Dendritic cell treated with granulocyte-macrophage colony-stimulating factor and Interleukin-4, amounts not matched to agents 40 ng/mL and 50 ng/mL, for 4 days (primary cell): ENCODE measurements at regions not wholly inside any gene's neighbourhood (a gene's known extent, or its start where the extent isn't known, plus 50 kb on each side); places are given as distances from the start of the nearest gene placed in this dataset.

ENCODE experiments used
- H3K27ac Mint-ChIP-seq: one replicate; pipeline ENCODE4 v1.8.0; 2022; ENCODE audit warnings: mild to moderate bottlenecking, mixed read lengths
- H3K27me3 Mint-ChIP-seq: one replicate; pipeline ENCODE4 v1.8.0; 2022; ENCODE audit warnings: mild to moderate bottlenecking, mixed read lengths
- H3K36me3 Mint-ChIP-seq: one replicate; pipeline ENCODE4 v1.8.0; 2022; ENCODE audit warnings: low read depth, mixed read lengths
- H3K4me1 Mint-ChIP-seq: one replicate; pipeline ENCODE4 v1.8.0; 2022; ENCODE audit warnings: low read depth, mixed read lengths
- H3K4me3 Mint-ChIP-seq: one replicate; pipeline ENCODE4 v1.8.0; 2022; ENCODE audit warnings: mild to moderate bottlenecking, moderate library complexity, mixed read lengths
- H3K9me3 Mint-ChIP-seq: one replicate; pipeline ENCODE4 v1.8.0; 2022; ENCODE audit warnings: mixed read lengths
- intact Hi-C: fragments of 100-400 bp; cut with micrococcal nuclease; formaldehyde crosslinking; loops from one replicate; pipeline ENCODE4 v1.15.0; 2022

DNA sequence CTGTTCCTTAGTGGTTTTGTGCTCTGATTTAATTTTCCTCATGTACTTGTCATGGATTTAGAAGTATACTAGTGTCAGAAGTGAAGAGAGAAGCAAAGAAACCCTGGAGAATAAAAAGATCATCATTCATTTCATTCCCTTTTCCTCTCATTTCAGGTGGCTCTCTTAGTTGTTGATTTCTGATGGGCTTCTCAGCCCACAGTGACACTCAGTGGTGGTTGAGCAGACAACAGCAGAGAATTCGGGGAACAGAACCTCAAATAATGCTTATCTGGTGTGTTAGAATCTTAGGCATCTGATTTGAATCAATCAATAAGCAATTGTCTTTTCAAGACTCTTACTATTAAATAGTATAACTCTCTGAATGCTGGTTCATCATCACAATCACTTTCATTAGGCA, 1289.4 kb downstream of the FAM181B start:
- Mint-ChIP-seq H3K4me3 (no peak overlapping the region), H3K27me3 (no peaks in the 10 kb centered on the region), H3K4me1 (no peaks in the 10 kb centered on the region), H3K9me3 (peaks cover 7% of the 10 kb centered on the region), H3K27ac (no peak overlapping the region), H3K36me3 (no peaks in the 10 kb centered on the region)
- intact Hi-C loops = no loop called here

DNA sequence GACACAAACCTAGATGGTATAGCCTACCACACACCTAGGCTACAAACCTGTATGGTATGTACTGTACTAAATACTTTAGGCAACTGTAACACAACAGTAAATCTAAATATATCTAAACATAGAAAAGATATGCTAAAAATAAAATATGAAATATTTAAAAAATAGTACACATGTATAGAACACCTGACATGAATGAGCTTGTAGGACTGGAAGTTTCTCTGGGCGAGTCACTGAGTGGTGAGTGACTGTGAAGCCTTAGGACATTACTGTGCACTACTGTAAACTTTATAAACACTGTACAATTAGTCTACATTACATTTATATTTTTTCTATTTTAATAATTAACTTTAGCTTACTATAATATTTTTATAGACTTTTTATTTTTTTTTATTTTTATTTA, 1301.3 kb downstream of the FAM181B start:
- Mint-ChIP-seq H3K36me3 (no peaks in the 10 kb centered on the region), H3K4me1 (no peaks in the 10 kb centered on the region), H3K27ac (no peak overlapping the region), H3K9me3 (no peaks in the 10 kb centered on the region), H3K27me3 (no peaks in the 10 kb centered on the region), H3K4me3 (no peak overlapping the region)
- intact Hi-C loops = no loop called here

DNA sequence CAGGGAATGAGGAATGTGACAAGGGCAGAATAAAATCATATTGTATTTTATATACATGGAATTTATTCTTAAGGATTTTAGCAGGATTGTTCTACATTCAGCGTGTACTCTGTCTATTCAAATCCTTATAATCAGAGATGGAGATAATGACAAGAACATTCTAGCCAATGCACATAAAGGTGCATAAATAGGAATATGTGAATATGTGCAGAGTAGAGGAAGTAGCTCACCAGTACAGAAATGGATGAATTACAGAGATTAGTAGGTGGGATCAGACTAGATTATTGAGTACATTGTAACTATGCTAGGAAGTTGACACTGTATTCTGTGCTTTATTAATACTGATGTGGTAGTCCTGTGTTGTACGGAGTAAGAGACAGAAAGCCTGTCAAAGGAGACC, 1308.8 kb downstream of the FAM181B start:
- intact Hi-C loops = no loop called here
- no peaks in the 10 kb centered on the region for H3K4me1 Mint-ChIP-seq
- no peaks in the 10 kb centered on the region for H3K27me3 Mint-ChIP-seq
- H3K9me3 Mint-ChIP-seq = no peaks in the 10 kb centered on the region
- H3K4me3 Mint-ChIP-seq = no peak overlapping the region
- no peak overlapping the region for H3K27ac Mint-ChIP-seq
- H3K36me3 Mint-ChIP-seq = no peaks in the 10 kb centered on the region

DNA sequence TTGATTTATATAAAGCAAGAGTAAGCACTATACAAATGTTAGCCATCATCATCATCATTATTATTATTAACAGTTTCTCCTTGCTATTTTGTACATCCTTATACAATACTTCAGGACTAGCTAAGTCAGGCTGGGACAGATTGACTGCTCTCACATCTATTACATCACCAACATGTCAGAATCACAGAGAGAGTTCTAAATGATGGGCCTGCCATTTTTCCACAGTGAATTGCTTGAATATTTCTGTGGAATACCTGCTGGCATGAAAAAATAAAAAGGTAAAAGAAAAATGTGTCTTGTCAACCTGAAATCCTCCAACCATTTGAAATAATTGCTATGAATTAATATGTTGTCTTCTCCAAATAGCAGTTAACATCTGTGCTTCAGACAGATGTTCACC, 1311.3 kb downstream of the FAM181B start:
- intact Hi-C loops = no loop called here
- Mint-ChIP-seq H3K36me3 (no peaks in the 10 kb centered on the region), H3K27ac (no peak overlapping the region)

DNA sequence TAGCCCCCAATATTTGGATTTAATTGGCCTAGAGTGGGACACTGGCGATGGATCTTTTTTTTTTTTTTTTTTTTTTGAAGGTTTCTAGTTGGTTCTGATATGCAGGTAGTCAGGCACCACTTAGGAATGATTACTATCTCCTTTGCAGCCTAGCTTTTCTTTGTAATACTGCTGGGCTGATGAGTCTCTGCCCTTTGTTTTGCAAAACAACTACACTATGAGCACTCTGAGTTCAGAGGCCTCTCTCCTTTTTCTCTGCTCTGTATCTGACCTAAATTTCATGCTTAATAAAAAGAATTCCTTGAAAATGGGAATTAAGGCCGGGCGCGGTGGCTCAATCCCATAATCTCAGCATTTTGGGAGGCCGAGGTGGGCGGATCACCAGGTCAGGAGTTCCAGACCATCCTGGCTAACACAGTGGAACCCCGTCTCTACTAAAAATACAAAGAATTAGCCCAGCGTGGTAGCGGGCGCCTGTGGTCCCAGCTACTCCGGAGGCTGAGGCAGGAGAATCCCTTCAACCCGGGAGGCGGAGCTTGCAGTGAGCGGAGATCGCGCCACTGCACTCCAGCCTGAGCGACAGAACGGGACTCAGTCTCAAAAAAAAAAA, 1312.3 kb downstream of the FAM181B start:
- H3K4me1 Mint-ChIP-seq = no peaks in the 10 kb centered on the region
- no peaks in the 10 kb centered on the region for H3K9me3 Mint-ChIP-seq

More for the DNA sequence above, 1311.3 kb downstream of the FAM181B start:
- no peaks in the 10 kb centered on the region for H3K27me3 Mint-ChIP-seq
- H3K9me3 Mint-ChIP-seq = no peaks in the 10 kb centered on the region
- no peaks in the 10 kb centered on the region for H3K4me1 Mint-ChIP-seq
- H3K4me3 Mint-ChIP-seq = no peak overlapping the region

DNA sequence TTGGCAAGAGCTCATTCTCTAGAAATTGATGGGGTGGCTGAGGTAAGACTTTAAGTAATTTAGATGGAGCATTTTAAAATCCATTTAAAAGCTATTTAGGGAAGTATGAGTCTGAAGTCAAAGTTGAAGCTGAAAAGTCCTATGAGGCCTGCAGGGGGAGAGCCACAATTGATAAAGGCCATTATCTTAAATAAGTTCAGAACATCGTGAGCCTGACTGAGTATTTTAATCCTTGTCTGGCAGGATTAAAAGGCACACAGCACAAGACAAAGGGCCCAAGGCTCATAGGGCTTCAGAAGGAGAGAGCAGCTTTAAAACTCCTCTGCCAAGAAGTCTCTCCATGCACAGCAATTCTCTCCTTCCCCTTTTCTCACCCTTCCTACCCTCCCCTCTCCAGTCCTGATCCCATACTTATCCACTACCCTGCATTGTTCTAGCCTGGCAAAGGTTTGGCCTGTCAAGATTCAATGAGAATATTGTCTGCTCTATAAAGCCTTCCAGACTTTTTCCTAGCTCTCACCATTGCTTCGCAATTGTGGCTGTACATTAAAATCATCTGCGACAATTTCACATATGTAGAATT, 1312.9 kb downstream of the FAM181B start:
- no peaks in the 10 kb centered on the region for H3K36me3 Mint-ChIP-seq
- no peaks in the 10 kb centered on the region for H3K9me3 Mint-ChIP-seq
- H3K27me3 Mint-ChIP-seq = no peaks in the 10 kb centered on the region
- H3K27ac Mint-ChIP-seq = no peak overlapping the region
- H3K4me3 Mint-ChIP-seq = no peak overlapping the region
- no peaks in the 10 kb centered on the region for H3K4me1 Mint-ChIP-seq
- intact Hi-C loops = no loop called here

More for the DNA sequence above, 1312.3 kb downstream of the FAM181B start:
- intact Hi-C loops = no loop called here
- Mint-ChIP-seq H3K27ac (no peak overlapping the region), H3K4me3 (no peak overlapping the region), H3K27me3 (no peaks in the 10 kb centered on the region), H3K36me3 (no peaks in the 10 kb centered on the region)

DNA sequence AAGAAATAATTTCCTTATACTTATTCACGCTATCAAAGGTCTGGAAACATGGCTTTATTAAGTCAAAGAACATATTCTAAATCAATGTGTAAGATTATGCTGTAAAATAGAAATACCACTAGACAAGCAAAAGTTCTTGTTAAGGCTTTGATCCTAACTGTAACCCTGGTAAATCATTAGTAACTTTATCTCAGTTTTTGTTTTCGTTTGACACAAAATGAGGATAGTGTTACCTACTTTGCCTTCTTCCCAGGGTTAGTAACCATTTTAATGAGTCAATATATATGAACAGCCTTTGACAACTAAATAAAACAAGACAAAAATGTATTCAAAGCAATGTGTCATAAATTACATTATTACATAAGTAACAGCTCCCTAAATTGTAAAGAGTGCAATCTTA, 1336.3 kb downstream of the FAM181B start:
- intact Hi-C loops = no loop called here
- H3K4me1 Mint-ChIP-seq = no peaks in the 10 kb centered on the region
- no peak overlapping the region for H3K4me3 Mint-ChIP-seq
- H3K9me3 Mint-ChIP-seq = no peaks in the 10 kb centered on the region
- H3K27me3 Mint-ChIP-seq = no peaks in the 10 kb centered on the region
- no peaks in the 10 kb centered on the region for H3K36me3 Mint-ChIP-seq
- no peak overlapping the region for H3K27ac Mint-ChIP-seq

DNA sequence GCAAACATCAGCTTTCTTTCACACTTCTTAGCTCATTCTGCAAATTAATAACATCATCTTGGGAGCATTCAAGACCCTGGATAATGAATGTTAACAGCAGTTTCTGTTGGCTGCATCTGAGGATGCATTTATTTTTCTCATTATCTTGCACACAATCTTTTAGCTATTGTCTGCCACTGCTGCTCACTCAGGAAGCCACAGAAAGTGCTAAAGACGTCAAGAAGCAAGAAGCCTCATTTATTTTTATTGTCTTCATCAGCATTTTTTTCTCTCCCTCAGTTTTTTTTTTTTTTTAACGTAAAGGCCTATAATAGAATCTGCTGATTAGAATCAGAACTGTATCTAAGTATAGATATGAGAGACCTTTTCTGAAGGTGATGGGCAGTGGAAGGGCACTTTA, 1339.4 kb downstream of the FAM181B start:
- Mint-ChIP-seq H3K27ac (no peak overlapping the region), H3K27me3 (no peaks in the 10 kb centered on the region), H3K9me3 (no peaks in the 10 kb centered on the region), H3K4me3 (no peak overlapping the region), H3K36me3 (no peaks in the 10 kb centered on the region), H3K4me1 (no peaks in the 10 kb centered on the region)
- intact Hi-C loops = no loop called here

DNA sequence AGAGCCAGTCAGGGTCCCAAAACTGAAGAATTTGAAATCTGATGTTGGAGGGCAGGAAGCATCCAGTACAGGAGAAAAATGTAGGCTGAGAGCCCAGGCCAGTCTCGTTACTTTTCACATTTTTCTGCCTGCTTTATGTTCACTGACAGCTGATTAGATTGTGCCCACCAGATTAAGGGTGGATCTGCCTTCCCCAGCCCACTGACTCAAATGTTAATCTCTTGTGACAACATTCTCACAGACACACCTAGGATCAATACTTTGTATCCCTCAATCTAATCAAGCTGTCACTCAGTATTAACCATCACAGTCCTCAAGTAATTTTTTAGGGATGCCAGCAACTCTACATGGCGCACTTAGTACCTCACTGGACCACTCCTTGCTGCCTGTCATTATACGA, 1345.3 kb downstream of the FAM181B start:
- H3K27ac Mint-ChIP-seq = no peak overlapping the region
- intact Hi-C loops = no loop called here
- H3K9me3 Mint-ChIP-seq = peaks cover 8% of the 10 kb centered on the region
- H3K27me3 Mint-ChIP-seq = no peaks in the 10 kb centered on the region
- H3K4me3 Mint-ChIP-seq = no peak overlapping the region
- no peaks in the 10 kb centered on the region for H3K4me1 Mint-ChIP-seq
- H3K36me3 Mint-ChIP-seq = no peaks in the 10 kb centered on the region

DNA sequence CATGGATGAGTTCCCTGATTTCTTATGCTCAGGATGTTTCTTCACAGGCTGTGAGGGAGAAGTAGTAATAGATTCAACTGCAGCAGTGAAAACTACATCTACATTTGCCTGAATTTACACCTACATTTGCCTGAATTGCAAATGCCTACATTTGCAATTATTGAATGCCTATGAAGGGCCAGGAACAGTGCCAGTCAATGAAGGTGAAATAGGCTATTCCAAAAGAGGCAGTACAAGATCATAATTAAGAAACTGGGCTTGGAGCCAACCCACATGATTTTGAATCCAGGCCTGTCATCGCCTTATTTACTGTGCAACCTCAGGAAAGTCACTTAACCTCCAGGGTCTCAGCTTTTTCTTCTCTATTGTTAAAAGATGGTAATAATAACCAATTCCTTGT, 1353.3 kb downstream of the FAM181B start:
- intact Hi-C loops = no loop called here
- H3K27me3 Mint-ChIP-seq = no peaks in the 10 kb centered on the region
- no peaks in the 10 kb centered on the region for H3K36me3 Mint-ChIP-seq
- no peak overlapping the region for H3K4me3 Mint-ChIP-seq
- no peak overlapping the region for H3K27ac Mint-ChIP-seq
- peaks cover under 1% of the 10 kb centered on the region for H3K9me3 Mint-ChIP-seq
- H3K4me1 Mint-ChIP-seq = no peaks in the 10 kb centered on the region

DNA sequence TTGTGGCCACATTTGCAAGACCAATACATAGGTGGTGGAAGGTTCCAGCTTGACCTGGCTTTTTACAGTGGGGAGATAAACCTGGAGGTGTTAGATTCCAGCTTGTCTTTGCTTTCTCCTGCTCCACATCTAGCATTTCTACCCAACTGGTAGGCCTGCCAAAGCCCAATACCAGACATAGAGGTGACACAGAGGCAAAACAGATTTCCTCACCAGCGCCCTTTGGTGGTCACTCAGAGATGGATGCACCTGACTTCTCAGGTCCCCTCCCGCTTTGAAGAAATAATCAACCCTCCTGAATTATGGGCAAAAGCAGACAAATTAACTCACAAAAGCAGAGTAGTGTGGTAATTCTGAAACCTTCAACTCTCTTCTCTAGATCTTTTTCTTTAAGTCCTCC, 1356.2 kb downstream of the FAM181B start:
- Mint-ChIP-seq H3K4me1 (no peaks in the 10 kb centered on the region), H3K27ac (no peak overlapping the region), H3K27me3 (no peaks in the 10 kb centered on the region), H3K36me3 (no peaks in the 10 kb centered on the region), H3K9me3 (peaks cover 13% of the 10 kb centered on the region), H3K4me3 (no peak overlapping the region)
- intact Hi-C loops = no loop called here

DNA sequence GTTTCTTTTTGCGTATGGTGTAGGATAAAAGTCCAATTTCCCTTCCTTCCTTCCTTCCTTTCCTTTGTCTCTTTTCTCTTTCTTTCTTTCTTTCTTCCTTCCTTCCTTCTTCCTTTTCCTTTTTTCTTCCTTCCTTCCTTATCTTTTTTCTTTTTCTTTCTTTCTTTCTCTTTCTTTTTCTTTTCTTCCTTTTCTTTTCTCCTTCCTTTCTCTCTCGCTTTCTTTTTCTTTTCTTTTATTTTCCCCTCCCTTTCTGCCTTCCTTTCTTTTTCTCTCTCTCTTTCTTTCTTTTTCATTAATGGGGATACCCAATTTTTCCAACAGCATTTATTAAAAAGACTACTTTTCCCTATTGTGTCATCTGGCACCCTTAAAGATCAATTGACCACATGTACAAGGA, 1359.7 kb downstream of the FAM181B start:
- Mint-ChIP-seq H3K4me3 (no peak overlapping the region), H3K36me3 (no peaks in the 10 kb centered on the region), H3K9me3 (peaks cover 13% of the 10 kb centered on the region), H3K27me3 (no peaks in the 10 kb centered on the region), H3K4me1 (no peaks in the 10 kb centered on the region), H3K27ac (no peak overlapping the region)
- intact Hi-C loops = no loop called here

DNA sequence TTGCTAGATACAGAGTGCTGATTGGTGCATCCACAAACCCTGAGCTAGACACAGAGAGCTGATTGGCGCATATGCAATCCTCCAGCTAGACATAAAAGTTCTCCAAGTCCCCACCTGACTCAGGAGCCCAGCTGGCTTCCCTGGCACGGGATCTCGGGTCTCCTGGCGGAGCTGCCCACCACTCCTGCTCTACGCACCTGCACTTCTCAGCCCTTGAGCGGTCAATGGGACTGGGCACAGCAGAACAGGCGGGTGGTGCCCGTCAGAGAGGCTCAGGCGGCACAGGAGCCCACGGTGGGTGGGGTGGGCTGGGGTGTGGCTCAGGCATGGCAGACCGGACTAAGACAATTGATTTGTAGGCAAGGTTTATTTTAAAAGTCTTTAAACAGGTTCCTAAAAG, 1365.5 kb downstream of the FAM181B start:
- Mint-ChIP-seq H3K36me3 (no peaks in the 10 kb centered on the region), H3K4me1 (no peaks in the 10 kb centered on the region), H3K4me3 (no peak overlapping the region), H3K9me3 (peaks cover 9% of the 10 kb centered on the region), H3K27me3 (no peaks in the 10 kb centered on the region), H3K27ac (no peak overlapping the region)
- intact Hi-C loops = no loop called here

DNA sequence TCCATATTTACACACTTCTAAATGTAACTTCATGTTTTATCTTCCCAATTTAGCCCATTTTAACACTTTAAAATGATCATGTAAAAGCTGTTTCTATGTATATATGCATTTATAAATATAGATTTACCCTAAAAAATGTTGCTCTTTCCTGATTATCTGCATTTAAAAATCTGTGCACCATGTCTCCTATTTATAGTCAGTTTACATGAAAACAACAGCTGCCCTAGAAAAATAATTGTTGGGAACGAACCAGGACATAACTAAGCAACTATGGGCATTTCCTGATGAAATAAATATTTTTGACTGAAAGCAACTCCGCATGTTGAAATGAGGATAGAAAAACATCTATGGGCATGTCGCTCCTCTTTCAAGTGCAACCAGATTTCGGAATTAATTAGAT, 1368.2 kb downstream of the FAM181B start:
- H3K4me3 Mint-ChIP-seq = no peak overlapping the region
- H3K4me1 Mint-ChIP-seq = no peaks in the 10 kb centered on the region
- no peaks in the 10 kb centered on the region for H3K27me3 Mint-ChIP-seq
- no peaks in the 10 kb centered on the region for H3K36me3 Mint-ChIP-seq
- no peak overlapping the region for H3K27ac Mint-ChIP-seq
- H3K9me3 Mint-ChIP-seq = peaks cover 9% of the 10 kb centered on the region
- intact Hi-C loops = no loop called here

DNA sequence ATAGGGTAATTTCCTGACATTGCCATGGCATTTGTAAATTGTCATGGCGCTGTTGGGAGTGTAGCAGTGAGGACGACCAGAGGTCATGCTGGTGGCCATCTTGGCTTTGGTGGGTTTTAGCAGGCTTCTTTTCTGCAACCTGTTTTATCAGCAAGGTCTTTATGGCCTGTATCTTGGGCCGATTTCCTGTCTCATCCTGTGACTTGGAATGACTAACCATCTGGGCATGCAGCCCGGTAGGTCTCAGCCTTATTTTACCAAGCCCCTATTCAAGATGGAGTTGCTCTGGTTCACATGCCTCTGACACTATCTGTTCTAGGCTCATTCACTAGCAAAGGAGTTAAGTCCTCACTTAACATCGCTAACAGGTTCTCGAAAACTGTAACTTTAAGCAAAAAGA, 1374.2 kb downstream of the FAM181B start:
- intact Hi-C loops = no loop called here
- H3K36me3 Mint-ChIP-seq = no peaks in the 10 kb centered on the region

More for the DNA sequence above, 1374.2 kb downstream of the FAM181B start:
- no peaks in the 10 kb centered on the region for H3K4me1 Mint-ChIP-seq
- H3K27ac Mint-ChIP-seq = no peak overlapping the region
- no peaks in the 10 kb centered on the region for H3K27me3 Mint-ChIP-seq
- H3K9me3 Mint-ChIP-seq = peaks cover 18% of the 10 kb centered on the region
- H3K4me3 Mint-ChIP-seq = no peak overlapping the region
